HG02970 (cell line): ENCODE measurements at regions not wholly inside any gene's neighbourhood (a gene's known extent, or its start where the extent isn't known, plus 50 kb on each side); places are given as distances from the start of the nearest gene placed in this dataset.
A peak's percentile ranks its signal among the peaks of the same experiment; 100 is the strongest.

Experiments
- ATAC-seq: cut with Tn5 transposase; IDR thresholded peaks from one replicate; pipeline ENCODE4 v1.9.1; 2021; ENCODE audit warnings: mild to moderate bottlenecking, moderate library complexity, moderate number of reproducible peaks; ENCODE audit not compliant: unreplicated experiment, low FRiP score

- ATAC-seq: no peak
These were observed 264.2 kb upstream of the ADAMTS16 start for GRCh38 chr5:4875942-4876341.

DNA sequence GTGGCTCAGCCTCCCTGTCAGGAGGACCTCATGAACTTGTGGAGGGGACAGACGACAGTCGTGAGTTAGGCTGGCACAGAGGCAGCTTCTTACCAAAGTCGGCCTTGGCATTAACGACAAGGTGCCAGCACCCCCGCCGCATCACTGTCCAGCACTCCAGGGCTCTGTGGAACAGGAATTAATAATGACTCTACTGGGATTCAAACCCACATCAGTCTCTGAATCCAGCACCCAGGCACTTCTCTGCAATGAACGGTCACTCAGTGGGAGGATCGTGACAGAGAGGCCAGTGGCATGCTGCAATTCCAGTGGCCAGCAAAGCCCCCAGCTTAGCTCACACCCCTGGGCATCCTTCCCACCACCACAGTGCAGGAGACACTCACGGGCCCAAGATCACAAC, 263.3 kb upstream of the ADAMTS16 start:
- ATAC-seq: no peak

GRCh38 chr5:4877579-4877978, 262.6 kb upstream of the ADAMTS16 start:
- no peak for ATAC-seq

DNA sequence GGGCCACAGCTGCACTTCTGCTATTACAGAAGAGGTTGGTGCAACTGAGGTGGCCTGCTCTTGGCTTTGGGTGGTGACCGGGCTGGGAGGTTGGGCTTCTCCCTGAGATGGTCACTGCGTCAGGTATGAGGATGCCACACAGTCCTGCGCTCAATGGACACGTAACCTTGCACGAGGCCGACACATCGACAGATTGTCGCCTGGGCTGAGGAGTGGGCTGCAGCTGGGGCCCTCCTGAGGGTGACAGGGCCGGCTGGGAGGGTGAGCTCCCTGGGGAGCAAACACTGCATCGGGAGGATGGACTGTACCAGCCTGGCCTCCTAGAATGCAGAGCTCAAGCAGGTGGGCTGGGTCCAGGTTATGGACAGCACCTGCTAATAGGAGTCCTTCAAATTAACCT, 261.1 kb upstream of the ADAMTS16 start:
- ATAC-seq: no peak

DNA sequence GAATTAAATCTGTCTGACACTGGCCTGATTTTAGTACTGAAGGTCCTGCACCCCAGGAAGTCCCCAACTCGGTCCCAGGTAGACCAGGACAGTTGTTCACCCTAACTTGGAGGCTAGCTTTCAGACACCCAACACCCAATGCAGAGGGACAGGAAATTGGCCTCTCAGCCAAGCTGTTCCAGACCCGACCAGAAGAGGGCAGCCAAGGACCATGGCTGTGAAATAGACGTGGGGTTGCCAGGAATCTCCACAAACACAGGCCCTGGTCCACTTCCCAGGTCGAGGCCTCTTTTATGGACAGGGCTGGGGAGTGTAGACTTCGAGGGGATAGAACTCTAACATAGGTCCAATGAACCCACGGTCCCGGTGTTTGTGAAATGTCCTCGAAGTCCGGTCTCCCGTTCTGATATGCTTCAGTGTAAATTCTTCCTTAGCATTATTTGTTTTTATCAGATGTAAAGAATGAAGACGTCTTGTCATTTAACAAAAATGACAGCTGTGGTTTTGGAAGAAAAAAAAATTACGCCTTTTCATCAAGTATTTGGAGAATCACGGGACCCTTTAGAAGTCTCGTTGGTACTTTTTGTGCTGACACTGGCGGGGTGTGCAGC, 260.3 kb upstream of the ADAMTS16 start:
- ATAC-seq: peak; percentile 68

DNA sequence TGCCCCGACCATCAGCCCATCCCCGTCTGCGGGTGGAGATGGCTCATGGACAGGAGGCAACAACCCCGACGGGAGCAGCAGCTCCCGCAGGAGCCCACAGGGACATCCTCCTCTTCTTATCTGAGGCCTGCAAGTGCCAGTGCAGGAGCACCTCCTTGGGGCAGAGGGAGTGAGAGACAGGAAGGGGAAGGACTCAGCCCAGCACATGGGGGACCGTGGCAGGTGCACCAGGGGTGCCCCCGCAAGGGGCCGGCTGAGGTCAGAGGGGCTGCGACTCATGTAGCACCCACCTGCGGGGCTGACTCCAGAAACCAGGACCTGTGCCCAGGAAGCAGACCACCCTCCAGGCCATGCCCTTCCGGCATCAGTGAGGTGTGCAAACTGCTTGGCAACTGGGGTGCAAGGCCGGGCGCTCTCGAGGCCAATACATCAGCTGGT, 259.8 kb upstream of the ADAMTS16 start:
- no peak for ATAC-seq

DNA sequence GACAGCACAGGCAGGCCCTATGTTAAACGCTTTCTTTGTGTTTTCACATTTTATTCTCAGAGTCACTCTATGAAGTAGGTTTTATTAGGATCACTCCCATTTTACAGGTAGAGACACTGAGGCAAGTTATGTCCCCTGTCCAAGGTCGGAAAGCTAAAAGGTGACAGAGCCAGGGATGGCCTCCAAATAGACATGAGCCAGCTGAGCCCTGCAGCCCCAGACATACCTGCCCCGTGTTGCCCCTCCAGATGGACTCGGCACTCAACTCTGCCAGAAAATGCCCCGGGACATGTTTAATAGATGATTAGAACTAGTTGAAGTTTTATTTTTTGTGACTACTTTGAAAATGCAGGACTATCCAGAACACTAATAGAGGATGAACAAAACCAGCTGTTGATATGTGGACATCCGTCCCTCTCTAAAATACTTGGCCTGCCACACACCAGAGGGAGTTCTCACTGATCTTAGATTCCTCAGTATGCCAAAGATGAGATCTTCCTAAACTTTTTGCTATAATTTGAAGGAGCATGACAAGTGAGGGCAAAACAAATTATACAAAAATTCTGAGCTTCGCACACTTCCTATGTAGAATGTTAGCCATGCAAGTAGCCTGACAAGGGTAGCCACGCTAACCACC, 258.6 kb upstream of the ADAMTS16 start:
- ATAC-seq: no peak

DNA sequence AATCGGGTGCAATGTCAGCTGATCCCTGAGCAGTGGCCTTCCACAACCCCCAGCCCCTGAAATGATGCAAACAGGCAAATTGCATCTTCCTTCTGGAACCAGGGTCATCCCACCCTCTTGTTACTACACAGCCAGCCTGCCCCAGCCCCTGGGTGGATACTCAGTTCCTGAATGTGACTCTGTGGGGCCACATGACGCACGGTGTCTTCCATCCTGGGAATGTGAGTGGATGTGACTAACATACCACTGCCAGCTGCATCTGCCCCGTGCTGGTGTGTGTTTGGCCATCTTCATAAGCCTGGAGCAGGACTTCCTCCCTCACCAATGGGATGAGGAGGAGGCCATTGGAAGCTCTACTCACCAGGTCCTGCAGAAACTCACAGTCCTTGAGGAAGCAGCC, 257.9 kb upstream of the ADAMTS16 start:
- no peak for ATAC-seq

DNA sequence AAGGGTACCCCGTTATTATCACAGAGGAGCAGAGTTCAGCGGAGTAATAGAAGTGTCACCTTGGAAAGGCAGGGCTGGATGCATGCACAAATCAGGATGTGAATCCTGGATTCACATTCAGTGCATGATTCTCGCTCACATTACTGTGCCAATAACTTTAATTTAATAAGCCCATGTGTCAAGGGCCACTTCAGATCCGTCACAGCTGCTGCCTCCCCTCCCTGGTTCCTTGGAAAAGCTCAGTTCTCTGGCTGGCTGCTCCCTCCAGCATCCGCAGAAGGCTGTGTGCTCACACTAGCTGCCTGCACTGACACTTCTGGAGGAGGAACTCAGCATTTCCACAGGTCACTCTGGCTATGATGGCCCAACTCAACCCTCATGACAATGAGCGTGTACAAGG, 256.8 kb upstream of the ADAMTS16 start:
- ATAC-seq: no peak

DNA sequence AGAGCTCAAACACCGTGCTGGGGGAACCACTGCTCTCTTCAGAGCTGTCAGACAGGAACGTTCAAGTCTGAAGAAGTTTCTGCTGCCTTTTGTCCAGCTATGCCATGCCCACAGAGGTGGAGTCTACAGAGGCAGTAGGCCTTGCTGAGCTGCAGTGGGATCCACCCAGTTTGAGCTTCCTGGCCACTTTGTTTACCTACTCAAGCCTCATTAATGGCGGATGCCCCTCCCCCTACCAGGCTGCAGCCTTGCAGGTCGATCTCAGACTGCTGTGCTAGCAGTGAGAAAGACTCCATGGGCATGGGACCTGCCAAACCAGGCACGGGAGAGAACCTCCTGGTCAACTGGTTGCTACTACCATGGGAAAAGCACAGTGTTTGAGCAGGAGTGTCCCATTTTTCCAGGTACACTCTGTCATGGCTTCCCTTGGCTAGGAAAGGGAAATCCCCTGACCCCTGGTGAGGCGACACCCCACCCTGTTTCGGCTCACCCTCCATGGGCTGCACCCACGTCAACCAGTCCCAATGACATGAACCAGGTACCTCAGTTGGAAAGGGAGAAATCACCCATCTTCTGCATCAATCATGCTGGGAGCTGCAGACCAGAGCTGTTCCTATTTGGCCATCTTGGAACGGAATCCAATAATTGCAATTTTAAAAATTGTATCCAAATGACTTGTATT, 246.9 kb upstream of the ADAMTS16 start:
- ATAC-seq: no peak

DNA sequence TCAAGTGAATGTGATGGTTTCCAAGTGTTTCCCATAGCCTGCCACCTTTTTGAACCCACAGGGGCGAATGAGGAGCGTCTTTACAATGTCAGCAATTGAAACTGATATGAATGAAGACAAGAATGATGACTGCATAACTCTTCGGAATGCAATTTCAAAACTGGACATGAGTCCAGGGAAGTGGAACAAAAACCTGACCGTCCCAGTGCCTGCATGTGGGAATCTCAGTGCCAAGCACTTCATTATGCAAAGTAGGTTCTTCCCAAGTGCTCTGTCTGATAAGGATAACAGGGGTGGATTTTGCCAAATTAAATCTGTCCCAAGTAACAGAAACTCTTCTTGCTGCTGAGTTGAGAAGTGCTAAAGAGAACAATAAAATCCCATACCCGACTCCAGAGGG, 243.8 kb upstream of the ADAMTS16 start:
- ATAC-seq: no peak

DNA sequence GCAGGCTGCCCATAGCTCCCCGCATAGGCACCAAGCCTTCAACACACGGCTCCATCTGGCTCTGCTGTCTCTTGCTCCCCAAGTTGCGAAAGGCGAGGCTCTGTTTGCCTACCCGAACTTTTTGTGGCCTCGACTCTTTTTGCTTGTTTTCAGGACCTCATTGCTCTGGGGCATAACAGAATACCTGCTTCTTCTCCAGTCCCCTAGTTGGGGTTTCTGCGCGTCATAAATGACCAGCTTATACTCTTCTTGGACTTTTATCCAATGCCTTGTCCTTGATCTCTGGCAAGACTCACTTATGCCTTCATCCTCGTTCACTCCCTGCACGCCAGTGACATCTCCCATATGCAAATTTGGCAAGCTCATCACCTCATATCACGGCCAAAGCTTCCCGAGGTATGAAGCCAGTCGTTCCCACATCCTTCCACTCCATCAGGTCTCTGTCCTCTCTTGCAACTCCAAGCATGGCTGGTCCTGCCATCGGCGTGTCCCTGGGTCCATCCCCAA, 238.8 kb upstream of the ADAMTS16 start:
- ATAC-seq: no peak

DNA sequence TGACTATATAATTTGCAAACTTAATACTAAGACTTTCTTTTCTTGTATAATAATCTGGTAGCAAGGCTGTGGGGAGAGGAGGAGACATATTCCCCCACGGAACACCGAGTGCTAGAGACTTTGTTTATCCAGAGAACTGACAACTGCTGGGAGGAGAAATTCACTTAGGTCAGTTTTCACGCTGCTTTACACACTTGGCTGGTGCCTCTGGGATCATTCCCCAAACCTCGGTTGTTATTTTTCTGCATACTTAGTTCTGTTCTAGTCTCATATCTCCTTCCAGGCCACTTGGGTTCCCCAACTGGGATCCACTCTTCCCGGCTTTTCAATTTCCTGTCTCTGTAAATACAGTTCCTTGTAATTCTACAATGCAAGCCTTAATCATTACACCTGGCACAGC, 238.2 kb upstream of the ADAMTS16 start:
- ATAC-seq: no peak

DNA sequence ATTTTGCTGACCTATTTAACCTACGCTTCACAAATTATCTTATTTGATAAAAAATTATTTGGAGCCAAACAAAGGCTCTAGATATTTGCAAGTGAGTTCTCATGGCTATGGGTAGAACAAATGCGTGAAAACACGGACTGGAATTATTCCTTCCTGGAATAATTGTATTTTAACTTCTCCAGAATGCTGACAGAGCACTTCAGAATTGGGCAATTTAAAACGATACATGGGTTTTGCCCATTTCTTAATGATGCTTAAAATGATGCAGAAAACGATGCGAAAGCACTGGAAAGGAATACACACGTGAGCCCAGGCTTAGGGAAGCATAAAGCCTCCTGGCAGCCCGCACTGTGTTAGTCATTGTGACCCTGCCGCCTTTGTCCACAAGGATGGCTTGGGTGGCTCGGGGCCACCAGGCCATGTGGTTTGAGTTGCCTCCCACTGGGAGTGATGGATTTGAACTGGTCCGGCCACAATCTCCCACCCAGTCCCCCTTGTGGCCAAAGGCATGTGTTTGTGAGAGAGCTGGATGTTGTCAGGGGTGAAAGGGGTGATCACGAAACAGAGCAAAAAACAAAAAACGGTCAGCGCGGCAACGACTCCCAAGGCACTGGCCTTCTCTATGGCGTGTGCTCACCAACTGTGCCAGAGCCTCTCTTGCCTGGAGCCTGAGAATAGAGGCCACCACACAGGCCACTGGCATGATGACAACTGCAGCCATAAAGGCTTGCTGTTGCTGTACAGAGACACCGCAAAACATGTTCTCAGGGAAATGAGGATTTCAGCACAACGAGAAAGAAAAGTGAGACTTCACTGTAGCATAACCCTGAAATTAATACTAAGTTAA, 234.2 kb upstream of the ADAMTS16 start:
- ATAC-seq: no peak

GRCh38 chr5:4906786-4907185, 233.3 kb upstream of the ADAMTS16 start:
- no peak for ATAC-seq

GRCh38 chr5:4907571-4907970, 232.6 kb upstream of the ADAMTS16 start:
- ATAC-seq: no peak

GRCh38 chr5:4909086-4909485, 231.0 kb upstream of the ADAMTS16 start:
- no peak for ATAC-seq

DNA sequence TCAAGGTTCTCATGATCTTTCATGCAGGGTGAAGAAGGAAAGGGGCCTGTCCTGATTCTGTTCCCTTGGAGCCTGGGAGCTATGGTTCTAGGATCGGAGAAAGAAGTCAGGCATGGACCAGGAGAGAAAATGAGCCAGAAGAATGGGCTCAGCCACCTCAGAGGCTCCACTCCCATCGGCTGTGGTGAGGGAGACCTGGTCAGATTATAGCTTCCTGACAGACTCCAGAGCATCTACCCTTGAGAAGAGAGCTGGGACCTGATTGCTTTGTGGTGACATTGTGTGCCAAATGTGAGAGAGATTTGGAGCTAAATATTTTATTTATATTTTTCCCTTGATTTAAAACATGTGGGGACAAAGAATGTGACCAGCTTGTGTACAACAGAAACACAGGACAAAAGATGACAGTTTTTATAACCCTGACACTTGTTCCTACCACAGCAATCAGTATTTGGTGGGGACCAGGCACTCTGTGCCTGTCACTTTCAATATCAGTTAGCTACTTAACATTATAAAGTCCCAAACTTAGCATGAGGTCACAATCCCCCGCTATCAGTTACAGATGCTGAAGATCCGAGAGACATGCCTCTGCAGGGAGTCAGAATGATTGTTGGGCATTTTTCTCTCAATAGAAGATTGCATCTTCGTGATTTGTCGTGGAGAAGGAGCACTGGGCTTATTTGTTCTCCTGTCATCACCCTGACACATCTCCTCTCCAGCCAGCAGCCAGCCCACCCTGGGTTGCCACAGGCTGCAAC, 228.3 kb upstream of the ADAMTS16 start:
- ATAC-seq: no peak

GRCh38 chr5:4921929-4922328, 218.2 kb upstream of the ADAMTS16 start:
- ATAC-seq: no peak

- no peak for ATAC-seq
These were observed 215.6 kb upstream of the ADAMTS16 start for GRCh38 chr5:4924577-4924976.
